GM12874 (cell line): ENCODE measurements at regions not wholly inside any gene's neighbourhood (a gene's known extent, or its start where the extent isn't known, plus 50 kb on each side); places are given as distances from the start of the nearest gene placed in this dataset.

Experiments
- TF ChIP-seq, protein P1 (sequence below): IDR thresholded peaks from 2 replicates; pipeline ENCODE4 v1.5.1; 2011; ENCODE audit warnings: low read depth, mild to moderate bottlenecking, control low read depth, low read length, moderate library complexity; ENCODE audit not compliant: insufficient read depth

DNA sequence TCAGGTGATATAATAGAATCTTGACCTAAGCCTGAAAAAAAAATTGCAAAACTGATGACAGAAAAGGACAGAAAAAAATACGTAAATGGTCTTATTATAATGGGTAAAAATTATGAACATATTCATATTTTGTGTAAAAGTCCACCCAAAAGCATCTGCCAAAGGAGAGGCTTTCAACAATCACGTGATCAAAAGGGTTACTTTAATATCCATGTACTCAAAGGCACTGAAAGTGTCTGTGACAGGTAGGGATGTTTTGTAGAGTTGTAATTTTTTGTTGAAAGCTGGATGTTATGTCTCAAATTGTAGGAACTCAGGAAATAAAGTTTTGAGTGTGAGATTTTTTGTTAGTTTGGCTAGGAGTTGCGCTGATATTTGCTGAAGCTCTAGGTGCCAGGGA, 144.8 kb upstream of the GALNTL6 start:
- TF ChIP-seq, protein P1, sequence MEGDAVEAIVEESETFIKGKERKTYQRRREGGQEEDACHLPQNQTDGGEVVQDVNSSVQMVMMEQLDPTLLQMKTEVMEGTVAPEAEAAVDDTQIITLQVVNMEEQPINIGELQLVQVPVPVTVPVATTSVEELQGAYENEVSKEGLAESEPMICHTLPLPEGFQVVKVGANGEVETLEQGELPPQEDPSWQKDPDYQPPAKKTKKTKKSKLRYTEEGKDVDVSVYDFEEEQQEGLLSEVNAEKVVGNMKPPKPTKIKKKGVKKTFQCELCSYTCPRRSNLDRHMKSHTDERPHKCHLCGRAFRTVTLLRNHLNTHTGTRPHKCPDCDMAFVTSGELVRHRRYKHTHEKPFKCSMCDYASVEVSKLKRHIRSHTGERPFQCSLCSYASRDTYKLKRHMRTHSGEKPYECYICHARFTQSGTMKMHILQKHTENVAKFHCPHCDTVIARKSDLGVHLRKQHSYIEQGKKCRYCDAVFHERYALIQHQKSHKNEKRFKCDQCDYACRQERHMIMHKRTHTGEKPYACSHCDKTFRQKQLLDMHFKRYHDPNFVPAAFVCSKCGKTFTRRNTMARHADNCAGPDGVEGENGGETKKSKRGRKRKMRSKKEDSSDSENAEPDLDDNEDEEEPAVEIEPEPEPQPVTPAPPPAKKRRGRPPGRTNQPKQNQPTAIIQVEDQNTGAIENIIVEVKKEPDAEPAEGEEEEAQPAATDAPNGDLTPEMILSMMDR = no peak

GRCh38 chr4:171667906-171668305, 145.3 kb upstream of the GALNTL6 start:
- TF ChIP-seq, protein P1 = no peak

DNA sequence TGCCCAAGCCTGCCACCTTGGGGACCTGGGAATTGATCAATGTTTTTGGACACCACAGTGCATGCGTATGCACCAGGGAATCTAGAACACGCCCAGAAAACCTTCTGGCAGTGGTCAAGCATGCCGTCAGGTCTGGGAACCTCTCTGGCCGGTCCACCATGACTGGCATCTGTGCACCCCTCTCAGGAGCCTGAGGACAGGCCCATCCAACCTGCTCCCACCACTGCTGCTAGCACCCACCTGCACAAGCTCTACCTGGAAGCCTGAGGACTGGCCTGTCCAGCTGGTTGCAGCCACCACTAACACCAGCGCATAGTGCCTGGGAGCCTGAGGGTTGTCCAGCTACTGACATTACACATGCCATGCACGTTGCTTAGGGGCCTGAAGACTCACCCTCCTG, 162.1 kb upstream of the GALNTL6 start:
- TF ChIP-seq, protein P1 = no peak

- TF ChIP-seq, protein P1 = peak; percentile 26; the same call in 1 of the 2 replicates
These were observed 162.7 kb upstream of the GALNTL6 start for GRCh38 chr4:171650543-171650942.

- TF ChIP-seq, protein P1 = no peak
These were observed 164.3 kb upstream of the GALNTL6 start for GRCh38 chr4:171648926-171649325.

- TF ChIP-seq, protein P1 = no peak
These were observed 166.2 kb upstream of the GALNTL6 start for GRCh38 chr4:171646984-171647383.

DNA sequence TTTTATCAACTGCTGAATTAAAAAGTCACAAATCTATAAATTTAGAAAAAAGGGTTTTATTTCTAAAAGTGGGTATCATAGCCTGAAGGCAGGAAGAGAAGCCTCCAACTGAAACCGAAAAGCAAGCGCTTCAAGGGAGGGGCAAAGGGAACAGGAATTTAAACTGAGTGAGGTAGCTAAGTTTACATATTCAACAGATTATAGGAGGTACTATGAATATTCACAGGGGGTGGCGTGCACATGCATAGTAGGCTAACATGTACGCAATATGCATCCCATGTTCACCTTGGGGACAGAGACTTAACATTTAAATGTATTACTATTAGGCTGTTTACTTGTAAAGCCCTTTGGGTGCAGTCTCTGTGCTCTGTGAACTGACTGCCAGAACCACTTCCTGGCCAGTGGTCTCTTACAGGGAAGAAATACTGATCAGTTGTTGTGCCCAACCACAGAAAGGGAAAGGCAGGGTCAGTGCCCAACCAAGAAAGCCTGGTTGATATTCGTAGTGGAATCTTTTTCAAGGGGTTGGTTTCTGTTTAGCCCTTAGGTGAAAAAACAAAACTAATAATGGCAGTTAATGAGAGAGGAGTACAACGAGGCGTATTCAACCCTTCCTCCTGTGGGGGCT, 168.7 kb upstream of the GALNTL6 start:
- TF ChIP-seq, protein P1 = no peak
